Neural cell (in vitro differentiated cells): ENCODE measurements at regions not wholly inside any gene's neighbourhood (a gene's known extent, or its start where the extent isn't known, plus 50 kb on each side); places are given as distances from the start of the nearest gene placed in this dataset.

Experiments
- MXI1 ChIP-seq: fragments of 450-650 bp; conservative IDR thresholded peaks from 2 replicates; pipeline ENCODE4 v1.6.1; 2014; ENCODE audit warnings: antibody characterized with exemption, mild to moderate bottlenecking; ENCODE audit not compliant: poor library complexity, severe bottlenecking
- POLR2AphosphoS5 ChIP-seq: IDR thresholded peaks from 2 replicates; pipeline ENCODE4 v1.6.1; 2012
- RAD21 ChIP-seq: fragments of 450-650 bp; conservative IDR thresholded peaks from 2 replicates; pipeline ENCODE4 v1.6.1; 2014; ENCODE audit warnings: antibody characterized with exemption, mild to moderate bottlenecking, moderate library complexity
- REST ChIP-seq: IDR thresholded peaks from 2 replicates; pipeline ENCODE4 v1.6.1; 2012; ENCODE audit warnings: borderline replicate concordance
- TAF1 ChIP-seq: IDR thresholded peaks from 2 replicates; pipeline ENCODE4 v1.6.1; 2012; ENCODE audit warnings: low read depth
- TF ChIP-seq, protein P1 (sequence below): fragments of 450-650 bp; IDR thresholded peaks from 2 replicates; pipeline ENCODE4 v1.5.1; 2014; ENCODE audit warnings: antibody characterized with exemption, mild to moderate bottlenecking, moderate library complexity; ENCODE audit not compliant: poor library complexity, severe bottlenecking

- TF ChIP-seq, protein P1, sequence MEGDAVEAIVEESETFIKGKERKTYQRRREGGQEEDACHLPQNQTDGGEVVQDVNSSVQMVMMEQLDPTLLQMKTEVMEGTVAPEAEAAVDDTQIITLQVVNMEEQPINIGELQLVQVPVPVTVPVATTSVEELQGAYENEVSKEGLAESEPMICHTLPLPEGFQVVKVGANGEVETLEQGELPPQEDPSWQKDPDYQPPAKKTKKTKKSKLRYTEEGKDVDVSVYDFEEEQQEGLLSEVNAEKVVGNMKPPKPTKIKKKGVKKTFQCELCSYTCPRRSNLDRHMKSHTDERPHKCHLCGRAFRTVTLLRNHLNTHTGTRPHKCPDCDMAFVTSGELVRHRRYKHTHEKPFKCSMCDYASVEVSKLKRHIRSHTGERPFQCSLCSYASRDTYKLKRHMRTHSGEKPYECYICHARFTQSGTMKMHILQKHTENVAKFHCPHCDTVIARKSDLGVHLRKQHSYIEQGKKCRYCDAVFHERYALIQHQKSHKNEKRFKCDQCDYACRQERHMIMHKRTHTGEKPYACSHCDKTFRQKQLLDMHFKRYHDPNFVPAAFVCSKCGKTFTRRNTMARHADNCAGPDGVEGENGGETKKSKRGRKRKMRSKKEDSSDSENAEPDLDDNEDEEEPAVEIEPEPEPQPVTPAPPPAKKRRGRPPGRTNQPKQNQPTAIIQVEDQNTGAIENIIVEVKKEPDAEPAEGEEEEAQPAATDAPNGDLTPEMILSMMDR: no peak
- TF ChIP-seq POLR2AphosphoS5 (no peak), MXI1 (no peak), RAD21 (no peak), TAF1 (no peak), REST (no peak)
These were observed 765.6 kb upstream of the B3GALT2 start for GRCh38 chr1:193951984-193952383.
